Endothelial cell of hepatic sinusoid (primary cell): ENCODE measurements at regions not wholly inside any gene's neighbourhood (a gene's known extent, or its start where the extent isn't known, plus 50 kb on each side); places are given as distances from the start of the nearest gene placed in this dataset.

Experiments used
- in situ Hi-C: cut with HindIII; loops from 2 replicates; pipeline ENCODE4 v1.10.0; 2017; ENCODE audit warnings: low sequenced_read_pairs

GRCh38 chr6:163836876-163837690 lies 422.6 kb downstream of the QKI start:
- in situ Hi-C loops: no loop called here

- in situ Hi-C loops: no loop called here
Observed at GRCh38 chr6:163835439-163836171, 421.1 kb downstream of the QKI start.

- in situ Hi-C loops: no loop called here
Observed at GRCh38 chr6:163834226-163834970, 419.9 kb downstream of the QKI start.

- in situ Hi-C loops: no loop called here
Observed at GRCh38 chr6:163831736-163832135, 417.2 kb downstream of the QKI start.

GRCh38 chr6:163830641-163831040 lies 416.1 kb downstream of the QKI start:
- in situ Hi-C loops: no loop called here

- in situ Hi-C loops: no loop called here
Observed at GRCh38 chr6:163828038-163828795, 413.7 kb downstream of the QKI start.

- in situ Hi-C loops: no loop called here
Observed at GRCh38 chr6:163827143-163827542, 412.6 kb downstream of the QKI start.

GRCh38 chr6:163826629-163827028 lies 412.1 kb downstream of the QKI start:
- in situ Hi-C loops: no loop called here

GRCh38 chr6:163825033-163825432 lies 410.5 kb downstream of the QKI start:
- in situ Hi-C loops: no loop called here

- in situ Hi-C loops: no loop called here
Observed at GRCh38 chr6:163823577-163823976, 409.1 kb downstream of the QKI start.

- in situ Hi-C loops: no loop called here
Observed at GRCh38 chr6:163820745-163821458, 406.4 kb downstream of the QKI start.

GRCh38 chr6:163820171-163820570 lies 405.7 kb downstream of the QKI start:
- in situ Hi-C loops: no loop called here

- in situ Hi-C loops: no loop called here
Observed at GRCh38 chr6:163818719-163819118, 404.2 kb downstream of the QKI start.

- in situ Hi-C loops: no loop called here
Observed at GRCh38 chr6:163816441-163816840, 401.9 kb downstream of the QKI start.

- in situ Hi-C loops: no loop called here
Observed at GRCh38 chr6:163815796-163816195, 401.3 kb downstream of the QKI start.

- in situ Hi-C loops: no loop called here
Observed at GRCh38 chr6:163814494-163815364, 400.2 kb downstream of the QKI start.

GRCh38 chr6:163813979-163814493 lies 399.5 kb downstream of the QKI start:
- in situ Hi-C loops: no loop called here

- in situ Hi-C loops: no loop called here
Observed at GRCh38 chr6:163811317-163811716, 396.8 kb downstream of the QKI start.

GRCh38 chr6:163809364-163809763 lies 394.8 kb downstream of the QKI start:
- in situ Hi-C loops: no loop called here
